CD4-positive, alpha-beta T cell treated with Interleukin-21 for 1 hour (primary cell): ENCODE measurements at regions not wholly inside any gene's neighbourhood (a gene's known extent, or its start where the extent isn't known, plus 50 kb on each side); places are given as distances from the start of the nearest gene placed in this dataset.

Experiments used
- DNase-seq: peaks from one replicate; pipeline ENCODE4 v3.0.0-alpha.2; 2020

DNA sequence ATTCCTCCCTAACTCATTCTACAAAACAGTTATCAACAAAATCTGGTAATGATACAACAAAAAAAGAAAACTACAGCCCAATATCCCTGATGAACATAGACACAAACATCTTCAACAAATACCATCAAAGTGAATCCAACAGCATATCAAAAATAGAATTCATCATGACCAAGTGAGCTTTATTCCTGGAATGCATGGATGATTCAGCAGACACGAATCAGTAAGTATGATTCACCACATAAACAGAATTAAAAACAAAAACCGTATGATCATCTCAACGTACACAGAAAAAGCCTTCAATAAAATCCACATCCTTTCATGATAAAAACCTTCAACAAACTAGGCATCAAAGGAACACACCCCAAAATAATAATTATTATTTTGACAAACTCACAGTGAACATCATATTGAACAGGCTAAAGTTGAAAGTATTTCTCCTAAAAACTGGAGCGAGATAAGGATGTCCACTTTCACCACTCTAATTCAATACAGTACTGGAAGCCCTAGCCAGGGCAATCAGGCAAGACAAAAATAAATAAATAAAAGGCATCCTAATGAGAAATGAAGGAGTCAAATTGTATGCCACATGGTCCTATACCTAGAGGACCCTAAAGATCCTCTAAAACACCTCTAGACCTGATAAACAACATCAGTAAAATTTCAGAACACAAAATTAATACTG is 305.1 kb upstream of the RGMB start:
- no peak for DNase-seq

DNA sequence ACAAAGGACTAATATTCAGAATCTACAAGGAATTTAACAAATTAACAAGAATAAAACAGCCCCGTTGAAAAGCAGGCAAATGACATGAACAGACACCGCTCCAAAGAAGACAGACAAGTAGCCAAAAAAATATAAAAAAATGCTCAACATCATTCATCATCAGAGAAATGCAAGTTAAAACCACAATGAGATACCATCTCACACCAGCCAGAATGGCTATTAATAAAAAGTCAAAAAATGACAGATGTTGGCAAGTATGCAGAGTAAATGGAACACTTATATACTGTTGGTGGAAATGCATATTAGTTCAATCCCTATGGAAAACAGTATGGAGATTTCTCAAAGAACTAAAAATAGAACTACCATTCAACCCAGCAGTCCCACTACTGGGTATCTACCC is 302.7 kb upstream of the RGMB start:
- DNase-seq: no peak

DNA sequence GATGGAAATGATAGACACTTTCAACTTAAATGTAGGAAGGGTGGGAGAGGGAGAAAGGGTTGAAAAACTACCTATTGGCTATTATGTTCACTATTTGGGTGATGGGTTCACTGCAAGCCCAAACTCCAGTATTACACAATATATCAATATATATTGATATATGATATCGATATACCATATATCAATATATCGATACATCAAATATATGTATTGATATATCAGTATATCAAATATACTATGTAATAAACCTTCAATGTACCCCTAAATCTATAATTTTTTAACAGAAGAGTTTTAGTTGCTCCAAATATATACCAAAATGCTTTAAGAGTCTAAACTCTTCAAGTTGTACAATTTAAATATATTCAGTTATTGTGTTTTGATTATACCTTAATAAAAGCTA is 302.0 kb upstream of the RGMB start:
- no peak for DNase-seq

DNA sequence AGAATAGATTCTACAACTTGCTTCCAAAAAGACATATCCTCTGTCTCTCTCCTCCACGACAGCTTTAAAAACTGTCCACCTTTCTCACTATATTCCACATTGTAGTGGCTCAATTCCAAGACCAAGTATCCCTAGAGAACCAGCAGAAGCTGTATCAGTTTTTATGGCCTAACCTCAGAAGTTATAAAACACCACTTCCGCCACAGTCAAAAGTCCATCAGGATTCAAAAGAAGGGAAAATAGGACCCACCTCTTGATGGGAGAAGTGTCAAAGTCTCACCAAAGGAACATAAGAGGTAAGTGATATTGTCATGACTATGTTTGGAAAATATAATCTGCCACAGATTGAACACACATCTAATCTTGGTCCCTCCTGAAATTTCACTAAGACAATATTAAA is 299.2 kb upstream of the RGMB start:
- no peak for DNase-seq

DNA sequence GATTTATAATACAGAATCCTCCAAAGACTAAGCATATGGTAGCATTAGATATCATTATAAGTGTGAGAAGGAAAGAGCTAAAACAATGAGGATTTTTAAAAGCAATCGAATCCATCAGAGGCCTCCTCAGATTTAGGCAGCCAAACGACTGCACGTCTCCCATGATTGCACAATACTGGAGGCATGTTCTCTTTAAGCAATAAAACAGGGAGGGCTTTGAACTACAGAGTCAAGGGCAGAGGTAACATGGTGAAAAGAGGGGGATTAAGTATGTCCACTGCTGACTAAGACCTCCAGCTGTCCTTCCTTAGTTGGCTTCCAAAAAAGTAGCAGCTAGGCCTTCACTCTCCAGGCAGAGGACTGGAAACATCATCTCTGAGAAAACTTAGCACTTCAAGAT is 298.7 kb upstream of the RGMB start:
- DNase-seq: no peak

DNA sequence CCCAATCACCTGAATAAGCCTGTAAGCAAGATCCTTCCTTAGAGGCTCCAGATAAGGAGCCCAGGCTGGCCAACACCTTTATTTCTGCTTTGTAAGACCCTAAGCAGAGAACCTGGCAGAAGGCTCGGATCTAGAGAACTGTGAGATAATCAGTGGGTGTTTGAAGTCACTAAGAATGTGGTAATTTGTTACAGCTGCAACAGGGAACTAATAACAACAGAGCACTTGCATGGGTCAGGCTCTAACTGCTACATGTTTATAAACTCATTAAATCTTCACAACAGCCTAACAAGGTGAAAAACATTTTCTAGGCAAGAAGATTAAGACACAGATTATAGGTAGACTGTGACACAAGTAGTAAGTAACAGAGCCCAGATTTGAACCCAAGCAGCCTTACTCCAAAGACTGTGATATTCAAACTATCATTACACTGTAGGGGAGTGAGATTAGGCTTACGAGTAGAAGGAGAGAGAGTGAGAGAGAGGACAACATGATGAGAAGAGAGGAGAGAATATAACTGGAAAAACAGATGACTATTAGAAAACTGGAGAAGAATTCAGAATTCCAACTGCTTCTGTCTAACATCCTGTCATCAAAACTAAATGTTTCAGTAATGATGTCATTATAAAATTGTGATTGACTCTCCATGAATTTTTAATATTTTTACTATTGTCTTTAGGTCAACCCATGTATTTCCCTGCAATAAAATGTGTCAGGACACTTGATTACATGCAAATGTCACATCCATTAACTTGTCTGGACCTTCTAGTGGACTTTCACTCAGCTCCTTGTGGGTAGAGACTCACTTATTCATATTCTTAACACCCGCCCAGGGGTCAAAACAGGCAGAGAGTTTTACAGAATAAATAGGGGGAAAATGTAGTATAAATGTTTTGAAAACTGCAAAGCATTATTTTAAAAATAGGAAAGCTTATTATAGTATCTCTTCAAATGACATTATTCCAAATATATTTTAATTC is 290.9 kb upstream of the RGMB start:
- DNase-seq: no peak

DNA sequence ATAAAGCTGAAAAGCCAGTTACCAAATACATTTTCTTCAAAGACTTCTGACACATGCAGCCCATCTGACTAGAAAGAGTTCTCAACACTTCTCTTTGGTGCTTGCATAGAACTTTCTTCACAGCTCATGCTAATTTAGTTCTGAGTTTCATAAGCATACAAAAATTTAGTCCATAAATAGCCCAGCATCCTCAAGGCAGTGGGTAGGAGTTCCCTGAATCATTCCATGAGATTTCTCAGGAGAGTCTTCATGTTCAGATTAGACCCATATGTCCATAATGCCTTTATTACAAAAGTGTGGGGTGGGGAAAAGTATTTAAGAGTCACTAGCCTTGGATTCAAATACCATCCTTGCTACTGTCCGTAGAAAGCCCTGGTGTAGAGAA is 290.2 kb upstream of the RGMB start:
- DNase-seq: no peak

DNA sequence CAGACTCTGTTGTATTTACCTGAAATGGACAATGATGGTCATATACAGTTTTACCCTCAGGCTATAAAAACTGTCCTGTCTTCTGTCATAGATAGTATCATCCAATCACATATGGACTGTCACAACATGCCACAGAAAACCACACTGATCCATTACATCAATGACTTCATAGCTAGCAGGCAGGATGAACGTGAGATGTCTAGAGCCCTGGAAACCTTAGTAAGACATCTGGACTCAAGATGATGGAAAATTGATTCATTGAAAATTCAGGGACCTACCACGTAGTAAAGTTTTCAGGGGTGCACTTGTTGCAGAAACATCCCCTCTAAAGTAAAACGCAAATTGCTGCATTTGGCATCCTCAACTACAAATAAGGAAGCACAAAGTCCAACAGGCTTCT is 284.4 kb upstream of the RGMB start:
- no peak for DNase-seq

DNA sequence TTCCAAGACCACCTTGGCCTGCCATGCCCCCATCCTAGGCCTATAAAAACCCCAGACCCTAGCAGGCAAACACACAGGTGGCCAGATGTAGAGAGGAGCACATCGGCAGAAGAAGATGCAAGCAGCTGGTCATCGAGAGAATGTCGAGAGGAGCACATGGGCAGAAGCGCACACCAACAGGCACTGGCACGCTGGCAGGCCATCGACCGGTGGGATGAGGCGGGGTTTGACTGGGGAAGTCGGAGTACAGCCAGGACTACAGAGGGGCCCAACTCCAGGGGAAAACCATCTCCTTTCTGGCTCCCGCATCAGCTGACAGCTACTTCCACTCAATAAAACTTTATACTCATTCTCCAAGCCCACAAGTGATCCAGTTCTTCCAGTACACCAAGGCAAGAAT is 283.1 kb upstream of the RGMB start:
- no peak for DNase-seq

DNA sequence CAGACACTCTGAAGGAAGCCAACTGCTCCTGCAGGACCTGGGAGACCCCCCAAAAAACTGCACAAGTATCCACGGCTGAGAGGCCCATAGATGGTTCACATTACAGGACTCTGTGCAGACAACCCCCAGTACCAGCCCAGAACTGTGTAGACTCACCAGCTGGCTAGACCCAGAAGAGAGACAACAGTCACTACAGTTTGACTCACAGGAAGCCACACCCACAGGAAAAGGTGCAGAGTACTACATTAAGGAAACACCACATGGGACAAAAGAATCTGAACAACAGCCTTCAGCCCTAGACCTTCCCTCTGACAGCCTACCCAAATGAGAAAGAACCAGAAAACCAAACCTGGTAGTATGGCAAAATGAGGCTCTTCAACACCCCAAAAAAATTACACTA is 281.2 kb upstream of the RGMB start:
- no peak for DNase-seq

DNA sequence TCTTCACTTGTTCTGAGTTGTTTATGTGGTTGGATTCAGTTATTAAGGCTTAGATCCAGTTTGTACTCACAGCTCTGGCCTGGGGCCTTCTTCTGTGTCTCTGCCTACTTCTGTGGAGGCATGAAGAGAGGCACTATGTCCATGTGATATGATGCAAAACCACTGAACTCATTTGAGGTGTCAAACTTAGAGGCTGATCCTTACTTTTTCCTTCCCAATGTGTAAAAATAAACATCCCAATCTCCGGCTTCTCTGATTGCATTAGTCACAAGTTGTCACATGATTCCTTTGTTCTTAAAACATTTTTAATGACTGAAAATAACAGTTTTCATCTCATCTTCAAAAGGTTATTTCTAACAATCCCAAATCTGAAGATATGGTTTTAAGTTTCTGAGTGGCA is 276.0 kb upstream of the RGMB start:
- DNase-seq: no peak

DNA sequence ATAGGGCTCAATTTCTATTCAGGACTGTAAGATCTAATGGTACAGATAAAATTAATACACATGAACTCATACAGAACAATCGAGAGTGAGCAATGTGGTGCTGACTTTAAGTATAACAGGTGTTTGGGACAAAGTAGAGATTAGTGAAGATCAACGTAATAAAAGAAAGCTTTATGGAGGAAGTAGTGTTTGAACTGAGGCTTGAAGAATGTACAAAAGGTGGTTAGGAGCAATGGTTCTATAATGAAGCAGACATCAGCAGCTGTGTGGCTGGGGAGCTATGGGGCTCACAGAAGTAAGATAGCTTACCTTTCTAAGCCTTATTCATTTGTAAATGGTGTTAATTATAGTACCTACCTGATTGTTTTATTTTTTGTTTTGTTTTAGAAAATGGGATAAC is 275.4 kb upstream of the RGMB start:
- no peak for DNase-seq

DNA sequence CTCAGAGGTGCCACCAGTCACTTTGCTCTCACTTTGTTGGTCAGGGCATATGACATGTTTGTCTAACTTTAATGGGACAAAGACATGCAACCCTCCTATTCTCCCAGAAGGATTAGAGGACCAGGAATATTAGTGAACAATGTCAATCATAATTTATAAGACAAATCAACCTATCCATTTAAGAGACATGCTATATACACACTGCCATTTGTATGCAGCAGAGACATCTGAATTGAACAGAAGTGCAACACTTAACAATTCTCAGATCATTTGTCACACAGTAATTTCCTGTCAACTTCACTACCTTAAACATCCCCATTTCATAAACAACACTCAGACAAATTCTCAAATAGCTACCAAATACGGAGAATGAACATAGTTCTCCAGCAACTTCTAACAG is 273.6 kb upstream of the RGMB start:
- no peak for DNase-seq

DNA sequence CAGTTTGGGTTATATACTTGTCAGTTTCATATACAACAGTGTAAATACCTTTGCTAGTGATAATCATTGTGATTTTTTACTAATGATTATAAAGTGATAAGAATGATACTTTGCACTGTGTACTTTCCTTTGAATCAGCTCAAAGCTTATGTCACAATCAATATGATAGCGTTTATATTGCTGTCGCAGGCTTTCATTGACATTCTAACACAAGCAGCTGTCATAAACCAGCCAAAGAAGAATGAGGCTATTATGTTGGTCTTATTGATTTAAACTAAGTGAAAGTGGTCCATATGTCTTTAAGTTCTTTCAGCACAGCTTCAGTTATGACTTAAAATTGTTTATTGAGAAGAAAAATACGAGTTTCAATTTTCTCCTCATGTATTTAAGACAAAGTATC is 272.7 kb upstream of the RGMB start:
- DNase-seq: no peak

DNA sequence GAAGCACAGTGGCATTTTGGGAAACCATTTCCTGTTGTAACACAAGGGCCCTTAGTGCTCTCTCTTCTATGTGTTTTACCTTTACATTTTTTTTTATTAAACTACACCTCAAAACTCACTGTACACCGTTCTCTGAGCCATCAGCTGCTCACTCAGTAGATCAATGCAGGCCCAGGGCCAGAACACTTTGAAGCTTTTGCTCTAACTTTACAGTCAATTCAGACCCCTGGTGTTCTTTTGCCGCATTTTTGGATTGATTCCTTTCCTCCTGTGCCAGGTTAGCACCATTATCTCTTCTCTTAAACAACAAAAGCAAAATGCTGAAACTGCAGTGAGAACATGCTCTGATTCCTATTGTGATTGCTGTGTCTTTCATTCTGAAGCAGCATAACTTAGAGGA is 269.8 kb upstream of the RGMB start:
- no peak for DNase-seq

DNA sequence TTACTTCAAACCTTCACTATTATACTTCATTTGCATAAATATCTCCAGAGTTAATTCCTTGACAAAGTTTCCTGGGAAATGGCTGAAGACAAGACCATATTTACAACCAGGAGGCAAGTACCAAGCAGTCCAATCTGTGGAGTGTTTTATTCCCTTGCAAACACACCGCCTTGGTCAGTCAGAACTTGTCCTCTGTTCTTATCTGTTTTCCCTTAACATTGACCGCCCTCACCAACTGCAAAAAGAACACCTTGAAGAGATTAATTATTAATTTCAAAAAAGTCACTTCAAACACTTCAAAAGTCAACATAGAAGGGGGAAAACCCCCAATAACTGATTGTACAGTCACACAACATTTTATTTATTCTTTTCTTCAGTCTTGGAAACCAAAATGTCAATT is 269.0 kb upstream of the RGMB start:
- DNase-seq: no peak

DNA sequence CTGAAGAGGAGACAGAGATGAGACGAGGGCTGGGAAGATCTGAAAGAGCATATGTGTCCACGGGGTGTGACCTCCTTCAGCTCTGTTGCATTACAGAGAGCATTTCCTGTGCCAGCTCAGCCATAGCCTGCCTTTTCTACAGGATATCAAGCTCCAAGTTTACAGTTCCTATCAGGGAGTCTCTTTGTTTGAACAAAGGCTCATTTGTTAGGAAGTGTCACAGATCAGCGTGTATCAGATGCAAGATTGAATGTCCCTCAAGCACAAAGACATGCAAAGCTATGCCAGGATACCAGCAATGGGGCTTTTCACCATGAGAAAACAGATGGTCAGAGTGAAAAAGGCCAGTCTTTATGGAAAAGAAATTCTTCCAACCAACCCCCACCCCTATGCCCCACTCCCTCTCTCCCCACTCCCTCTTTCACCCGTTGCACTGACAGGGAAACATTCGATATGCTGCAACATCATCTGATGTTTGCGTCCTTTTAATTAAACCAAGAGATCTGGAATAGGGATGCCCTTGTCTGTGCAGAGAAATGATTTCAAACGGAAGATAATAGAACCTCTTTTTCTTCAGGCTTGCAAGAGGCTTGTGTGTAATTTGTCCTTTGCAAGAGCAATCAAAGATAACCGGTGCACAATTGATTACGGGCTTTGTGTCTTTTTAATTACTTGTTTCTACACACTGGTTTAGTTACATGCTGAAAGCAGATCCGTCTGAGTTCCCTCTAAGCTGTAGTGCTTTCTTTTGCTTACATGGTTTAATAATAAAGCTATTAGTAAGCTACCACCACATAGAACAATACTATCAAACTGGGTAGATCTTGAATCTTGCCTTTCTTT is 263.1 kb upstream of the RGMB start:
- DNase-seq: no peak

DNA sequence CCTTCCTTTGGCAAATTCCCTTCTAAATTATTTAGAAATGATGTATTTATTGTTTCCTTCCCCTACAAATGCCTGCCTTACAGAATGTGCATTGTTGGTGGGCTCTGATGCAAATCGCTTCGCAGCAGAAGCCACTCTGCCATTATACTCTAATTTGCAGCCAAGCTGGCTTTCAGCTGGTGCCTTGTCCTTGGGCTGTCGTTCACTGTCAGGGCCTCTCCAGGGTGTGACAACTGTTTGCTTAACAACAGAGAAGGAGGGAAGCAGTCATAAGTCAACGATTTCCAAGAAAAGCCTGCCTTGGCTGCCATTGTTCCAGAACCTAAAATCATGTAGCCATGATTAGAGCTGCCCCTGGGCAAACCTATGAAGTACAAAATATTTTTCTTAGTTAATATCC is 260.1 kb upstream of the RGMB start:
- no peak for DNase-seq

DNA sequence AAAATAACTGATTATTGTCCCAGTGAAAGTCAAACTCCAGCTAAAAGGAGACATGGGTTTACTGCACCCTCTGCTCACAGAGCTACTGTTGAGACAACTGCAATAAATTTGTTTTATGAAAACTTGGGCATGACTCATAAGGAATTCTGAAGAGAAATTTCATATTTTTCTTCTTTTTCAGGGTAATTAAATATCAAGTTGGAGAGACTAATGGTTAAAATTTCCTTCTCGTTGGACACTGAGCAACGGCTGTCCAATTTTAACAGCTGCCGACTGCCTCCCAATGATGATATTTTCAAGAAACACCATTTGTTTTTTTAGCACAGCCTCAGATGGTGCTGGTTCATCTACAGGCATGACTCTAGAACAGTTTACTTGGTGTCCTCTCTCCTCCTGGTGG is 259.2 kb upstream of the RGMB start:
- no peak for DNase-seq

DNA sequence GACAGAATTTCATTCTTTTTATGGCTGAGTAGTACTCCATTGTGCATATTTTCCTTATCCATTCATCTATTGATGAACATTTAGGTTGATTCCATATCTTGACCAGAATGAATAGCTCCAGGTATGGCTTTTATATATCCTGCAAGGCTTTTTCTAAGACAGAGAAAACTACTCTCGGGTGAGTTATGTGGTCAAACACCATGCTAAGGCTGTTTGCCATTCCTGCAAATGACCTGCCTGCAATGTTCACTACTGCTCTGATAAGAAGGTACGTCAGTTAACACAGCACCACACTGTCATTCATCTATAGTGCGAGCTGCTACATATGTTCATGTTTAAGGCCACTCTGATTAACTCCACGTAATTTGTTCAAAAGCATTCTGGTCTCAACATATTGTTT is 256.8 kb upstream of the RGMB start:
- DNase-seq: no peak

DNA sequence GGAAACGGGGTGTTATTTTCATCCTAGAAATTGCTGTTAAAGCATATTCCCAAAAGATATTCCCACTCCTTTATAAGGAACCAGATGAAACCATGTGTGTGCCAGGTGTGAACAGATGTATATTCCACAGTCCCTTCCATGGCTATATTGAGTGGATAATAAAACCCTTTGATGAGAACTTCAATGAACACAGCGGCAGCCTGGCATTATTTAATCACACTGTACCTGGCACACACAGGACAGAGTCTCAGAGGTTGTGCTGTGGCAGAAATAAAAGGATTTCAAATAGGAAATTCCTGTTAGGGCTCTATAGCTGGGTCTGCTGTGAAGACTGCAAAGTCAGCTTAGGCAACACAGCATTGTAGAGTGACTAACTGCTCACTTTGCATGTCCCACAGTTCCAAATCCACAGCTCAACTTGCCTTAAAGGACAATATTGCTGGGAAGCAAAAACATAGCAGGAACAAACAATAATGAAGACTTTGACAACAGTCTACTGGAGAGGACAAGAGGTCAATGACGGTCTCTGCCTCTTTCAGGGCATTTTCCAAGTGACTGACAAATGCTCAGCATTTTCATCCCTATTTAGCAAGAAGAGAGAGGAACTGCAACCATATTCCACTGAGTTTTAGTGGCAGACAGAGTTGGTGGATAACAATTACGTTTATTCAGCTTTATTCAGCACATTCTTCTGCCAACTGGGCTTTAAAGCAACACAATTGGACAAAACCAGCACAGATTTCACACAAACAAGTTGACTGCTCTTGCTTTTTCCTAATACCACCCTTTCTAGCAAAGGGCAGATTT is 255.7 kb upstream of the RGMB start:
- no peak for DNase-seq

DNA sequence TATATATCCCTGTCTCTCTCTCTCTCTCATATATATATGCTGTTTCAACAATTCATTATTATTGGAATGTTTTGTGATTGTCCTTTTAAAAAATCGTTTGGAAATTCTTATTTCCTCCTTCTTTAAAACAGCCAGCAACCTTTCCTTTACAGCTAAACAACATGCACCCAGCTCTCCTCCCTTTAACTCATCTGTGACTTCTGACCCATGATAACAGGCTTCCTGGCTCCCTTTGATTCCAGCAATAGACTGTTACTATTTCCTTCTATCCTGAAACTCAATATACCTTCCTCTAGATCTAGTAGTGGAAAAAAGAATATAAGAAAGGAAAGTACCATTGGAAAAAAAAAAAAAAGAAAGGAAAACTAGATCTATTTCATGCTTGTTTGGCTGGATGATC is 254.7 kb upstream of the RGMB start:
- no peak for DNase-seq

DNA sequence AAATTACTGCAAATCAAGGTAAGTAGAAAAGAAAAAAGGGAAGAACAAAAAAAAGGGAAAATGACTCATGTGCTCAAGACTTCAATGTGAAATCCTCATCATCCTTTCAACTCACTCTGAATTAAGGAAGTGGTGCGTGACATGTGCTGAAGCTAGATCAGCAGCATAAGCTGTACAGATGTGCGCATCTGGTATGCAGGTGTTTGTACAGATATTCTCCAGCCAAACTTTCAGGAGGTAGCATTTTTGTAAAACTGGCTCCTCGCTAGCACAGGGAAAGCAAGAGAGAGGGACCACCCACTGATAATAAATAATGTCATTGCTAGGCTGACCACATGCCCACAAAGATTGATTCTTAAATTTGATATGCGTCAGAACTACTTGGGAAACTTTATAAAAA is 253.9 kb upstream of the RGMB start:
- no peak for DNase-seq
